HG02763 (cell line): ENCODE measurements at regions not wholly inside any gene's neighbourhood (a gene's known extent, or its start where the extent isn't known, plus 50 kb on each side); places are given as distances from the start of the nearest gene placed in this dataset.
"Not testable (repeated sequence)": the region's sequence is repeated elsewhere in the genome, so short reads cannot be mapped to it uniquely, and the experiment has no call there.

Experiments used
- ATAC-seq: cut with Tn5 transposase; IDR thresholded peaks from one replicate; pipeline ENCODE4 v1.9.1; 2021; ENCODE audit warnings: mild to moderate bottlenecking, moderate library complexity; ENCODE audit not compliant: unreplicated experiment

DNA sequence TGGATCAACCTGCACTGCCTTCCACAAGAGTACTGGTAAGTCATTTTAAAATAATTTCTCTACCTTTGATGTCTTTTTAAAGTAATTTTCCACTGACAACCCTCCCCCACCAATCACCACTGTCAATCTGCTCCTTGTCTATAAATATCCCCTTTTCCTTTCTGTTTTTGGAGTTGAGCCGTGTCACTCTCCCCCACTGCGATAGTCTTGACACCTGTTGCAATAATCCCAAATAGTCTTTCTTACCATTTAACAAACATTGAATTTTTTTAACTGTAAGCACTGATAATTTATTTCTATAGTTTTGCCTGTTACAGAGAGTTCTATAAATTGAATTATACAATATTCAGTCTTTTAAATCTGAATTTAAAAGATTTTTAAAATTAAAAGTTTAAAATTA, 420.9 kb downstream of the COL11A1 start:
- ATAC-seq: no peak

DNA sequence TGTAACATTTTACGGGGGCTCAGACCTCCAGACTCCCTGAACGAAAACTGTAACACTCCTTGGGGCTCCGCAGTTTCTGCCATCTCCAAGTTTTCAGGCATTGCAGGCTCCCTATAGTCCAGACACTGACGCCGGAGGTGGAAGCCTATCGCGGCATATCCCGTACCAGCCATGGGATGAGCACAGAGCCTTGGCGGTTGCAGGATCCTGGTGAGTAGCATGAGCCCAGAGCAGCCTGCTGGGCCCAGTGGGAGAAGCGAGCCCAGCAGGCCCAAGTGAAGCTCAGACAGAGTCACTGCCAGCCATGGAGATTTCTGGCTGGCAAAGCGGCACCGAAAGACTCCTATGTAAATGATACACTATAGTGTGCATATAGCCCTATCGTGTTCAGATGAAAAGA, 446.8 kb downstream of the COL11A1 start:
- ATAC-seq: no peak

DNA sequence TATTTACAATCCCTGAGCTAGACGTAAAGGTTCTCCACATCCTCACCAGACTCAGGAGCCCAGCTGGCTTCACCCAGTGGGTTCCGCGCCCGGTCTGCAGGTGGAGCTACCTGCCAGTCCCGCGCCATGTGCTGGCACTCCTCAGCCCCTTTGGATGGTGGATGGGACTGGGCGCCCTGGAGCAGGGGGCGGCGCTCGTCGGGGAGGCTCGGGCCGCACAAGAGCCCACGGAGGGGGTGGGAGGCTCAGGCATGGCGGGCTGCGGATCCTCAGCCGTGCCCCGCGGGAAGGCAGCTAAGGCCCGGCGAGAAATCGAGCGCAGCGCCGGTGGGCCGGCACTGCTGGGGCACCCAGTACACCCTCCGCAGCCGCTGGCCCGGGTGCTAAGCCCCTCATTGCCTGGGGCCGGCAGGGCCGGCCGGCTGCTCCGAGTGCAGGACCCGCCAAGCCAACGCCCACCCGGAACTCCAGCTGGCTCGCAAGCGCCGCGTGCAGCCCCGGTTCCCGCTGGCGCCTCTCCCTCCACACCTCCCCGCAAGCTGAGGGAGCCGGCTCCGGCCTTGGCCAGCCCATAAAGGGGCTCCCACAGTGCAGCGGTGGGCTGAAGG, 448.3 kb downstream of the COL11A1 start:
- ATAC-seq: not testable (repeated sequence)

DNA sequence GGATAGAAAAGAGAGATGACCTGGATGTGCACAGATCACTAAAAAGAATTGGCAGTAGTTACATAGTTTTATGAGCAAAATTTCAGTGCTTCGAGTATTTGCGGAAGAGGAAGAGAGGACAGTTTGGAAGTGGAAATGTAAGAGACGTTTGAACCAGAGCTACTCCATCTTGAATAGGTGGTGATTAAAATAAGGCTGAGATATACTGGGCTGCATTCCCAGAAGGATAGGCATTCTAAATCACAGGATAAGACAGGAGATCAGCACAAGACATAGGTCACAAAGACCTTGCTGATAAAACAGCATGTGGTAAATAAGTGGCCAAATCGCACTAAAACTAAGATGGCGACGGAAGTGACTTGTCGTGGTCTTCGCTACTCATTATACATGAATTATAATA, 453.3 kb downstream of the COL11A1 start:
- ATAC-seq: no peak

DNA sequence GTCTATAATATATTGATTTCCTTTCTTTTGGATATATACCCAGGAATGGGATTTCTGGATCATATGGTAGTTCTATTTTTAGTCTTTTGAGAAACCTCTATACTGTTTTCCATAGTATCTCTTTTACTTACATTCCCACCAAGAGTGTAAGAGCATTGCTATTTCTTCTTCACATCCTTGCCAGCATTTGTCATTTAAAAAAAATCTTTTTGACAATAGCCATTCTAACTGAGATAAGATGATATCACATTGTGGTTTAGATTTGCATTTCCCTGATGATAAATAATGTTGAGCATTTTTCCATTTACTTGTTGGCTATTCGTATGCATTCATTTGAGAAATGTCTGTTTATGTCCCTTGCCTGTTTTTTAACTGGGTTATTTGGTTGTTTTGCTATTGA, 467.4 kb downstream of the COL11A1 start:
- no peak for ATAC-seq

DNA sequence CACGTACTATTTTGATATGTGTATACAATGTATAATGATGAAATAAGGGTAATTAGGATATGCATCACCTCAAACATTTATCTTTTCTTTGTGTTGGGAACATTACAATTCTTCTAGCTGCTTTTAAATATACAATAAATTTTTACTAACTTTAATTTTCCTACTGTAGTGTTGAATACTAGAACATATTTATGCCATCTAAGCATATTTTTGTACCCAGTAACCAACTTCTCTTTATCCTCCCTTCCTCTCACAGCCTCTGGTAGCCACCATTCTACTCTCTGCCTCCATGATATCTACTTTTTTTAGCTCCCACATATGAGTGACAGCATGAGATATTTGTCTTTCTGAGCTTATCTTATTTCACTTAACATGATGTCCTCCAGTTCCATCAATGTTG, 468.0 kb downstream of the COL11A1 start:
- ATAC-seq: no peak

DNA sequence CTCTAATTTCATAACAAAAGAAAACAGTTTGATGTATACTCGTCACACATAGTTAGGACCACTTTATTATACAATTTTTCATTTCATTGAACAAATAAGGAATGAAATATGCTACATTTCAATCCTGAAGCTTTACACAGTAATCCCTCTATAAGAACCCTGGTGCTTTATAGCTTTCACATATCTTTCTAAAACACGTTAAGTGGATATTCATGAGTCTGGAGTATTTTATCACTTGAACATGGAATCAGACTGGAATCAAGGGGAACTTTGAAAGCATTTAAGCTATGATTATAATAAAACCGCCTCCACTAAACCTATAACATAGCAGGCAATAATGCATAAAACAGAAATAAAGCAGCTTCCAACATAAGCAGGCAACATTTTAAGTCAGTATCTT, 476.6 kb downstream of the COL11A1 start:
- ATAC-seq: no peak

DNA sequence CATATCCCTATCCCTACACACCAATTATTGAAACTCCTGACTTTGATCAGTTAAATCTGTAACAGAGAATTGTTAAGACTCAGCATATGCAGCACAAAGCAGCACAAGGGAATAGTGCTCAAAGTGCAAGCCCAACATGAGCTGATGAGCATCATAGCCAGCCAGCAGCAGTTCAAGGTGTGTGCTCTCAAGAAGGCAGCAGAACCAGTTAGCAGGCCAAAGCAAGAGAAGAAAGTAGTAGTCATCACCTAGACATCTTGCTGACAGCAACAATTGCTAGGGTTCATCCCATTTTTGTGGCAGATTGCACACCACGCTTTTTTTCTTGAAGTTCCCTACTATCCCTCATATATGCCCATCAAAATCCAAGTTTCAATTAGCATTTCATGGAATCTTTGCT, 478.3 kb downstream of the COL11A1 start:
- no peak for ATAC-seq

DNA sequence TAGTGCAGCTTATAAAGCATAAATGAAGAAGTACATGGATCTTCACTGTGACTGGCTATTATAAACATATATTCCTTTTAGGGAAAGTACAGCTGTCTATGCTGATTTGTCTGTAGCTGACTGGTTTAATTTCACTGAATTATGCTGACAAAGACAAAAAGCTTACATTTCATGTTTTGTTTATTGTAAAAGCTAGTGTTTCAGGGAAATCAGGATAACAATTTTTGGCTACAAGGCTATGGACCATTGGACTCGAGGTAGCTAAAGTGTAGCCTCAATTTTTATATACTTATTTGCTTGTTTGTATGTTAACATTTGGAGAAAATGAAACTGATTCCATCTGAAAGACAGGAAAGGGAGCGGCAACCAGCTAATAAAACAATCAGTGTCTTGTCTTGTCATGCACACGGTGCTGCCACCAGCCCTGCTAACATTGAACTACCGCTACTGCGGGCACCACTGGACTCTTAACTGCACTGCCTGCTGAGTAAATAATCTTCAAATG, 480.2 kb downstream of the COL11A1 start:
- no peak for ATAC-seq

DNA sequence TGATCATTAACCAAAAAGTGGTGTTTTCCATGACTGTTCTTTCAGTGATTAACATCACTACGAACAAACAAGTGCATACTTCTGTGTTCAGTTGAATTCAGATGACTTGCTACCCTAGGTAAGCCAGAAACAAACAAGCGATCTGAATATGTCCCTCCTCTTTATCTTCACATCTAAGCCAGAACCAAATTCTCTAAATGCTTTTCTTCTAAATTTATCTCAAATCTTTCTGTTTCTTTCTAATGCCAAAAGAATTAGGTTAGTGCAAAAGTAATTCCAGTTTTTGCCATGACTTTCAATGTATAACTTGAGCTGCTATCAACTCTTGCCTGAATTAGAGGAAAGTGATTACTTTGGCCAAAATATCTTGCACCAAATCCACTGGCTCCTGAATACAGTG, 481.2 kb downstream of the COL11A1 start:
- ATAC-seq: no peak

DNA sequence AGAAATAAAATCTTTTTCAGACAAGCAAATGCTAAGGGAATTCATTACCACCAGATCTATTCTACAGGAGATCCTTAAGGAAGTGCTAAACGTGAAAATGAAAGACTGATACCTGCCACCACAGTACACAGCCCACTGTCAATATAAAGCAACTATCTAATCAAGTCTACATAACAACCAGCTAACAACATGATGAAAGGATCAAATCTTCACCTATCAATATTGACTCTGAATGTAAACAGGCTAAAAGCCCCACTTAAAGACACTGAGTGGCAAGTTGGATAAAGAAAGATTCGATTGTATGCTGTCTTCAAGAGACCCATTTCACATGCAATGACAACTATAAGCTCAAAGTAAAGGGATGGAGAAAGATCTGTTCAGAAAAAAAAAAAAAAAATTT, 492.4 kb downstream of the COL11A1 start:
- no peak for ATAC-seq

DNA sequence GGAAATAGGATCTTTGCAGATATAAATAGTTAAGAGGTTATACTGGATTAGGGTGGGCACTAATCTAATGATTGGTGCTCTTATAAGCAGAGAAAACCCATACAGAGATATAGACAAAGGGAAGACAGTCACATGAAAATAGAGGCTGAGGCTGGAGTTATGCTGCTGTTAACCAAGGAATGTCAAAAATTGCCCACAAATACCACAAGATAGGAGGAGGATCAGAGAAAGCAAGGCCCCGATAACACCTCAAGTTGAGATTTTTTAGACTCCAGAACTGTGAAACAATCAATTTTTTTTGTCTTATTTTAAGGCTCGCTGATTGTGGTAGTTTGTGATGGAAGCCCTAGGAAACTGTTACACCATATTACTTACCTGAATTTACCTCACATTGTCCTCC, 513.2 kb downstream of the COL11A1 start:
- ATAC-seq: no peak

DNA sequence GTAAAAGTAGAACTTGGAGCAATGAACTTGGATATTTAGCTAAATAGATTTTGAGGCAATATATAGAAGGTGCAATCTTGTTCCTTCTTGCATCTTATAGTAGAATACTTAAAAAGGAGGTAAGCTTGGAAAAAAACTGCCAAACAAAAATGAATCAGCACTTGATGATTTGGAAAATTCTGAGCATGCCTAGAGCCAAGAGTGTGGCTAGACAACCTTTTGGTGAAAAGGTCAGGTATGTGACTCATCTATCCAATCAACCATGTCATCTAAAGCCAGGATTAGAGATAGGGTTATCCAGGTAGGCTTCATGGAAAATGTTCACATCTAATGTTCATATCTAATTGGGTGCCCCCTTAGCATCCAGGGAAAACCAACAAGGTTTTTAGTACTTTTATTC, 515.0 kb downstream of the COL11A1 start:
- no peak for ATAC-seq

DNA sequence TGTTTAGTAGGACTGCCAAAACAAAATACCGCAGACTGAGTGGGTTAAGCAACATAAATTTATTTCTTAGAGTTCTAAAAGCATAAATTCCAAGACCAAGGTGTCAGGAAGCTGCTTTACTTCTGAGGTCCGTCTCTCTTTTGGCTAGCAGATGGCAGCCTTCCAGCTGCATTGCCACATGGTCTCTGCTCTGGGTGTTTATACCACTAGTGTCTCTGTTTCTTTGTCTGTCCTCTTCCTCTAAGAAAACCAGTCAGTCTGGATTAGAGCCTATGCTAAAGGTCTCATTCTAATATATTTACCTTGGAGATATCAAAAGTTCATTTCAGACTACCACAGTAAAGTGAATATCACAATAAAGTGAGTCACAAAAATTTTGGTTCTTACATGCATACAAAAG, 519.8 kb downstream of the COL11A1 start:
- ATAC-seq: no peak

DNA sequence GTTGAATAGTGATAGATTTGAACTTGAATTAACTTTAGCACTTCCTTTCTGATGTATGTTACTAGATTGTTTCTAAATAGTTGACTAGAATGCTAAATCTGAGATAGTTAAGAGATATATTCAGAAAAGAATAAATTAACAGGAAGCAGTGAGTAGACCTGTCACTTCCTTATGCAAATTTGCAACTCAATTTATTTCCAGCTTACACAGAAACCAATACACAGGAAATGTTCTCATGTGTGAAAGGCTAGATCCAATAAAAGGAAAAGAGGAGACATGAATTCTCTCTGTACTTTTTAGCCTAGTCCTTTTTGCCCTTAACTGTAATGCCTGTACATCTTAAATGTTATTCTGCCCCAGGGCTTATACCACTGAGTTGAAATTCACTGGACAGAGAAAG, 522.3 kb downstream of the COL11A1 start:
- no peak for ATAC-seq

DNA sequence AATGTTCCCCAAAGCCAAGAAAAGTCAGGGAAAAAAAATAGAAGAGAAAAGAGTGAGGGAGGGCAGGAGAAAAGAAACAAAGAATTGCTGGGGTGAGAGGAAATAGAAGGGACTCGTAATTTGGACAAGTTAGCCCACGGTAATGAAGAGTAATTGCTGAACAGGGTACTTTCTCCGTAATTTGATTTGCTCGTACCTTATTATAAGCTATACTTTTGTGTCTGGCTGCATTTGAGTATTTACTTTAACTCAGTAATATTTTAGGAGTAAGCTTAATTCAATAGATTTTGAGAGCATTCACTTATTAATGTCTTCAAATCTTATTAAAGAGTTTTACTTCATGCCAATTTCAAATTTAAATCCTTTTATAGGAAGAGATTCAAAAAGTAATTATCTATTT, 527.5 kb downstream of the COL11A1 start:
- no peak for ATAC-seq

DNA sequence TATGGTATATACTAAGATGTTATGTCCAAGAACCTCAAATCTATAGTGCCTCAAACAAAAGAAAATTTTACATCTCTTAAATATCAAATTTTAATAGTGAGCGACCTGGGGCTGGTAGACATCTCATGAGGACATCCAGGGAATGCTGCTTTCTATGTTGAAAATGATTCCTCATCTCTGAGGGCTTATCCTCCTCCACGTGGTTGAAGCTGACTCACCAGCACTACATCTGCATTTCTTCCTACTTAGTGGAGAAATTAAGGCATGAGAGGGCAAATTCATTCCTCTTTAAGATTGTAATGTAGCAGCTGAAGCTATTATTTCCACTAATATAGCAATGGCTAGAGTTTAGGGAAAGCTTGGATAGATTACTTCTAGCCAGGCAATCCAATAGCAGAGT, 529.5 kb downstream of the COL11A1 start:
- ATAC-seq: no peak

DNA sequence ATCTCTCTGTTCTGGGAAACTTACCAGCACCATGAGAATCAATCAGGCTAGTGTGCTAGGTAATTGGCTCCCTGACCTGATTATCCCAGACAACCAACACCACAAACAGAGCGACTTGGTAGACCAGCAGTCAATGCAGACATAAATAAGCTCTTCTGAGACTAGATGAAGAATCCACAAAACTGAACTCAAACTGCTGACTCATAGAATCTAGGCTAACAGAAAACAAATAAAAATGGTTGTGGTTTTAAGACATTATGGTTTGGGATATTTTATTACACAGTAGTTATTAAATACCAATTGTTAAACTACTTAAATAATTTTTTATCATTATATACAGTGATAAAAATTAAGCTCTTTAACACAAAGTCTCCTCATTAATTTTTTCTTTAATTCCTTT, 535.7 kb downstream of the COL11A1 start:
- no peak for ATAC-seq

DNA sequence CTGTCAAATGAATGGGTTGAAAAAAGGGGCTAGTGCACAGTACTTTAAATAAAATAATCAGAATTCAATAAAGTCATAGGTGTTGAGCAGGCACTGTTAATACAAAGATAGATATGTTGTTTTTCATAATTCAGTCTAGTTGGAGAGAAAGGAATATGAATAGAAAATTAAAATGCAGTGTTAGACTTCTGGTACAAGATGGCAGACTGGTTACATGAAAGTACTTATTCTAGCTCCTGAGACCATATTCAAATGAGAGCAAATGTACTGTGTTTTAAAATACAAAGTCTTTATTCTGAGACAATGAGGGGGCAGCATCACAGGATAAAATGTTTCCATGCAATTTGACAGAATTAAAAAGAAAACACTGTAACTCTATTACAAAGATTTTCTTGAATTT, 542.1 kb downstream of the COL11A1 start:
- no peak for ATAC-seq

DNA sequence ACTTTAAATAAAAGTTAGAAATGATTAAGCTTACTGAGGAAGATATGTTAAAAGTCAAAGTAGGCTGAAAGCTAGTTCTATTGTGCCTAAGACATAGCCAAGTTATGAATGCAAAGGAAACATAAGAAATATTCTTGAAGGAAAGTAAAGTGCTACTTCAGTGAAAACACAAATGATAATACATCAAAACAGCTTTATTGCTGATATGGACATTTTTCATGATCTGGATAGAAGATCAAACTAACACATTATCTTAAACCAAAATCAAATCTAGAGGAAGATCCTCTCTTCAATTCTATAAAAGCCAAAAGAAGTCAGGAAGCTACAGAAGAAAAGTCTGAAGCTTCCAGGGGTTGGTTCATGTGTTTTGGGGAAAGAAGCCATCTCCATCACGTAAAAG, 545.9 kb downstream of the COL11A1 start:
- ATAC-seq: no peak

DNA sequence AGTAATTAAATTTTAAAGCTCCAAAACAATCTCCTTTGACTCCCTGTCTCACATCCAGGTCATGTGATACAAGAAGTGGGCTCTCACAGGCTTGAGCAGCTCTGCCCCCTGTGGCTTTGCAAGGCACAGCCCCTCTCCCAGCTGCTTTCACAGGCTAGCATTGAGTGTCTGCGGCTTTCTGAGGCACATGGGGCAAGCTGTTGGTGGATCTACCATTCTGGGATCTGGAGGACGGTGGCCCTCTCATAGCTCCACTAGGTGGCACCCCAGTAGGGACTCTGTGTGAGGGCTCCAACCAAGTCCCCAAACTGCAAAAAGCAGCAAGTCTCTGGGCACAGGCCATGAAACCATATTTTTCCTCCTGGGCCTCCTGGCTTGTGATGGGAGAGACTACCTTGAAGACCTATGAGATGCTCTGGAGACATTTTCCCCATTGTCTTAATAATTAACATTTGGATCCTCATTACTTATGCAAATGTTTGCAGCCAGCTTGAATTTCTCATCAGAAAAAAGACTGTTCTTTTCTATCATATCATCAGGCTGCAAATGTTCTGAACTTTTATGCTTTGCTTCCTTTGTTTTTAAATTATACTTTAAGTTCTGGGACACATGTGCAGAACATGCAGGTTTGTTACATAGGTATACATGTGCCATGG, 554.1 kb upstream of the OLFM3 start:
- ATAC-seq: no peak

DNA sequence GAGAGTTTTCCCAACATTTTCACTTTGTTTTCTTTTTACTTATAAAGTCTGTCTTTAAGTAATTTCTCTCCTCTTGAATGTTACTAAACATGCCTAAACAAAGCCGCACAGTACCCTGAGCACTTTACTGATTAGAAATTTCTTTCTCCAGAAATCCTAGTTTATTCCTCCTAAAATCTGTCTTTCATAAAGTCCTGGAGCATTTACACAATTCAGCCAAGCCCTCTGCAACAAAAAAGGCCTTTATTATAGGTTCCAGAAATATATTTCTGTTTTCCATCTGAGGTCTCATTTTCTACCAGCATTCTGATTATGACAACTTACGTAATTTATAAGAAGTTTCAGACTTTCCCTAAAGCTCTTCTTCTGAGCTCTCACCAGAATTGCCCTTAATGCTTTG, 549.5 kb upstream of the OLFM3 start:
- ATAC-seq: no peak
